ENCODE measurements at regions not wholly inside any gene's neighbourhood (a gene's known extent, or its start where the extent isn't known, plus 50 kb on each side); places are given as distances from the start of the nearest gene placed in this dataset.

- intact Hi-C loops (cut with DNase I; ENCODE audit: low total_unique reads), result no loop called here
- WGBS, 2 donors, result 77 to 88% methylated on average over 1 of the region's 1 CpG
- no peaks in the 10 kb centered on the region for H3K9me3 ChIP-seq
- H3K4me1 ChIP-seq, result no peaks in the 10 kb centered on the region
- TF ChIP-seq CTCF (IDR thresholded peaks at IDR 0.05), result no peak
- no peak for TF ChIP-seq POLR2A (IDR thresholded peaks at IDR 0.05)
- H3K4me3 ChIP-seq, result no peak overlapping the region
- H3K36me3 ChIP-seq (ENCODE audit: low read depth, missing control alignments), result no peaks in the 10 kb centered on the region
- no peak overlapping the region for H3K27ac ChIP-seq
- DNase-seq, result no peak
- no peaks in the 10 kb centered on the region for H3K27me3 ChIP-seq
These were observed 191.1 kb upstream of the GAS1 start for GRCh38 chr9:87138128-87139040.

GRCh38 chr9:87139099-87139730 lies 191.9 kb upstream of the GAS1 start:
- no peaks in the 10 kb centered on the region for H3K36me3 ChIP-seq (ENCODE audit: low read depth, missing control alignments)
- TF ChIP-seq POLR2A (IDR thresholded peaks at IDR 0.05), result no peak
- no peak for TF ChIP-seq CTCF (IDR thresholded peaks at IDR 0.05)
- no peak for DNase-seq
- H3K4me1 ChIP-seq, result no peaks in the 10 kb centered on the region
- no peaks in the 10 kb centered on the region for H3K9me3 ChIP-seq
- H3K4me3 ChIP-seq, result no peak overlapping the region
- no peaks in the 10 kb centered on the region for H3K27me3 ChIP-seq
- H3K27ac ChIP-seq, result no peak overlapping the region
- intact Hi-C loops (cut with DNase I; ENCODE audit: low total_unique reads), result no loop called here
- WGBS, 2 donors, result 89 to 95% methylated on average over 4 of the region's 4 CpGs

GRCh38 chr9:87140142-87140541 lies 192.8 kb upstream of the GAS1 start:
- DNase-seq, result no peak
- Histone ChIP-seq H3K27ac (no peak overlapping the region), H3K27me3 (no peaks in the 10 kb centered on the region), H3K36me3 (ENCODE audit: low read depth, missing control alignments) (no peaks in the 10 kb centered on the region), H3K9me3 (no peaks in the 10 kb centered on the region), H3K4me1 (no peaks in the 10 kb centered on the region), H3K4me3 (no peak overlapping the region)
- no peak for TF ChIP-seq POLR2A (IDR thresholded peaks at IDR 0.05)
- no peak for TF ChIP-seq CTCF (IDR thresholded peaks at IDR 0.05)
- 94 to 98% methylated on average over 4 of the region's 4 CpGs for WGBS, 2 donors
- intact Hi-C loops (cut with DNase I; ENCODE audit: low total_unique reads), result no loop called here

GRCh38 chr9:87140605-87141109 lies 193.4 kb upstream of the GAS1 start:
- no peak for DNase-seq
- 91 to 96% methylated on average over 6 of the region's 6 CpGs for WGBS, 2 donors
- intact Hi-C loops (cut with DNase I; ENCODE audit: low total_unique reads), result no loop called here

More at GRCh38 chr9:87140605-87141109, 193.4 kb upstream of the GAS1 start:
- Histone ChIP-seq H3K4me3 (no peak overlapping the region), H3K27me3 (no peaks in the 10 kb centered on the region), H3K9me3 (no peaks in the 10 kb centered on the region), H3K36me3 (ENCODE audit: low read depth, missing control alignments) (no peaks in the 10 kb centered on the region), H3K4me1 (no peaks in the 10 kb centered on the region), H3K27ac (no peak overlapping the region)
- TF ChIP-seq CTCF (IDR thresholded peaks at IDR 0.05), result no peak
- no peak for TF ChIP-seq POLR2A (IDR thresholded peaks at IDR 0.05)

All from testis (tissue), 2 donors.